ENCODE measurements at regions not wholly inside any gene's neighbourhood (a gene's known extent, or its start where the extent isn't known, plus 50 kb on each side); places are given as distances from the start of the nearest gene placed in this dataset.

GRCh38 chr20:51085769-51086168 is 62.9 kb upstream of the KCNG1 start:
- H3K4me3 Mint-ChIP-seq (ENCODE audit: unreplicated experiment) = no peak overlapping the region
- TF ChIP-seq CTCF (IDR thresholded peaks at IDR 0.05) = no peak
- H3K9me3 Mint-ChIP-seq (ENCODE audit: low read depth) = no peaks in the 10 kb centered on the region
- no peaks in the 10 kb centered on the region for H3K36me3 Mint-ChIP-seq (ENCODE audit: low read depth)
- no peak for DNase-seq (ENCODE audit: low spot score)
- no peak overlapping the region for H3K27ac Mint-ChIP-seq (ENCODE audit: unreplicated experiment)
- no peaks in the 10 kb centered on the region for H3K4me1 Mint-ChIP-seq (ENCODE audit: low read depth)
- peaks cover 58% of the 10 kb centered on the region for H3K27me3 Mint-ChIP-seq (ENCODE audit: low read depth)

- H3K4me3 Mint-ChIP-seq (ENCODE audit: unreplicated experiment) = no peak overlapping the region
- peaks cover 54% of the 10 kb centered on the region for H3K27me3 Mint-ChIP-seq (ENCODE audit: low read depth)
- no peaks in the 10 kb centered on the region for H3K9me3 Mint-ChIP-seq (ENCODE audit: low read depth)
- H3K27ac Mint-ChIP-seq (ENCODE audit: unreplicated experiment) = no peak overlapping the region
- no peaks in the 10 kb centered on the region for H3K4me1 Mint-ChIP-seq (ENCODE audit: low read depth)
- no peak for TF ChIP-seq CTCF (IDR thresholded peaks at IDR 0.05)
- DNase-seq (ENCODE audit: low spot score) = no peak
- H3K36me3 Mint-ChIP-seq (ENCODE audit: low read depth) = no peaks in the 10 kb centered on the region
These were observed 61.9 kb upstream of the KCNG1 start for GRCh38 chr20:51084593-51085377.

- no peaks in the 10 kb centered on the region for H3K9me3 Mint-ChIP-seq (ENCODE audit: low read depth)
- no peak for DNase-seq (ENCODE audit: low spot score)
- no peak overlapping the region for H3K27ac Mint-ChIP-seq (ENCODE audit: unreplicated experiment)
- H3K27me3 Mint-ChIP-seq (ENCODE audit: low read depth) = peaks cover 62% of the 10 kb centered on the region
- no peak overlapping the region for H3K4me3 Mint-ChIP-seq (ENCODE audit: unreplicated experiment)
- H3K4me1 Mint-ChIP-seq (ENCODE audit: low read depth) = no peaks in the 10 kb centered on the region
- TF ChIP-seq CTCF (IDR thresholded peaks at IDR 0.05) = no peak
- no peaks in the 10 kb centered on the region for H3K36me3 Mint-ChIP-seq (ENCODE audit: low read depth)
These were observed 60.5 kb upstream of the KCNG1 start for GRCh38 chr20:51083447-51083846.

- H3K27me3 Mint-ChIP-seq (ENCODE audit: low read depth) = peaks cover 65% of the 10 kb centered on the region
- no peak overlapping the region for H3K4me3 Mint-ChIP-seq (ENCODE audit: unreplicated experiment)
- TF ChIP-seq CTCF (IDR thresholded peaks at IDR 0.05) = no peak
- no peaks in the 10 kb centered on the region for H3K9me3 Mint-ChIP-seq (ENCODE audit: low read depth)
- no peaks in the 10 kb centered on the region for H3K36me3 Mint-ChIP-seq (ENCODE audit: low read depth)
- H3K27ac Mint-ChIP-seq (ENCODE audit: unreplicated experiment) = no peak overlapping the region
- DNase-seq (ENCODE audit: low spot score) = no peak
- no peaks in the 10 kb centered on the region for H3K4me1 Mint-ChIP-seq (ENCODE audit: low read depth)
These were observed 60.1 kb upstream of the KCNG1 start for GRCh38 chr20:51082988-51083387.

GRCh38 chr20:51080516-51080915 is 57.6 kb upstream of the KCNG1 start:
- DNase-seq (ENCODE audit: low spot score) = no peak
- no peak overlapping the region for H3K27ac Mint-ChIP-seq (ENCODE audit: unreplicated experiment)
- H3K36me3 Mint-ChIP-seq (ENCODE audit: low read depth) = no peaks in the 10 kb centered on the region
- no peak for TF ChIP-seq CTCF (IDR thresholded peaks at IDR 0.05)
- no peaks in the 10 kb centered on the region for H3K9me3 Mint-ChIP-seq (ENCODE audit: low read depth)
- H3K4me1 Mint-ChIP-seq (ENCODE audit: low read depth) = no peaks in the 10 kb centered on the region
- no peak overlapping the region for H3K4me3 Mint-ChIP-seq (ENCODE audit: unreplicated experiment)
- H3K27me3 Mint-ChIP-seq (ENCODE audit: low read depth) = peaks cover 64% of the 10 kb centered on the region

All from chondrocyte (in vitro differentiated cells).